ENCODE measurements at regions not wholly inside any gene's neighbourhood (a gene's known extent, or its start where the extent isn't known, plus 50 kb on each side); places are given as distances from the start of the nearest gene placed in this dataset.

- no peak overlapping the region for H3K4me3 ChIP-seq (ENCODE audit: low read length)
- H4K20me1 ChIP-seq (ENCODE audit: control insufficient read depth, insufficient read depth, low read depth, low read length), result no peaks in the 10 kb centered on the region
- H3K4me1 ChIP-seq (ENCODE audit: control insufficient read depth, low read length), result no peaks in the 10 kb centered on the region
- H3K9me3 ChIP-seq (ENCODE audit: control insufficient read depth, insufficient read depth, low read length), result no peaks in the 10 kb centered on the region
- H3F3A ChIP-seq (ENCODE audit: control insufficient read depth, insufficient read depth), result no peaks in the 10 kb centered on the region
- TF ChIP-seq CTCF (IDR thresholded peaks at IDR 0.05; ENCODE audit: low read depth, low read length, poor library complexity, severe bottlenecking) (no peak), EZH2phosphoT487 (IDR thresholded peaks at IDR 0.05; ENCODE audit: borderline replicate concordance, low read length) (no peak)
- H3K4me2 ChIP-seq (ENCODE audit: low read length), result no peak overlapping the region
- H3K9me2 ChIP-seq (replicated peaks; ENCODE audit: control insufficient read depth, low read length), result no peaks in the 10 kb centered on the region
- no peaks in the 10 kb centered on the region for H3K36me3 ChIP-seq (ENCODE audit: control insufficient read depth, low read length)
- no peaks in the 10 kb centered on the region for H3K79me2 ChIP-seq (ENCODE audit: control insufficient read depth, low read length)
- H3K27me3 ChIP-seq (ENCODE audit: control insufficient read depth, low read length), result no peaks in the 10 kb centered on the region
- no peak overlapping the region for H3K27ac ChIP-seq (ENCODE audit: low read depth, low read length)
Measured at GRCh38 chr17:63153488-63153887, 187.5 kb downstream of the TANC2 start.

- Histone ChIP-seq H3K9me3 (ENCODE audit: control insufficient read depth, insufficient read depth, low read length) (no peaks in the 10 kb centered on the region), H3K79me2 (ENCODE audit: control insufficient read depth, low read length) (no peaks in the 10 kb centered on the region), H3K27me3 (ENCODE audit: control insufficient read depth, low read length) (no peaks in the 10 kb centered on the region), H3K36me3 (ENCODE audit: control insufficient read depth, low read length) (no peaks in the 10 kb centered on the region), H3K4me3 (ENCODE audit: low read length) (no peak overlapping the region), H3K27ac (ENCODE audit: low read depth, low read length) (no peak overlapping the region), H4K20me1 (ENCODE audit: control insufficient read depth, insufficient read depth, low read depth, low read length) (no peaks in the 10 kb centered on the region), H3K4me2 (ENCODE audit: low read length) (no peak overlapping the region), H3F3A (ENCODE audit: control insufficient read depth, insufficient read depth) (no peaks in the 10 kb centered on the region), H3K9me2 (replicated peaks; ENCODE audit: control insufficient read depth, low read length) (no peaks in the 10 kb centered on the region), H3K4me1 (ENCODE audit: control insufficient read depth, low read length) (no peaks in the 10 kb centered on the region)
- no peak for TF ChIP-seq CTCF (IDR thresholded peaks at IDR 0.05; ENCODE audit: low read depth, low read length, poor library complexity, severe bottlenecking)
- no peak for TF ChIP-seq EZH2phosphoT487 (IDR thresholded peaks at IDR 0.05; ENCODE audit: borderline replicate concordance, low read length)
Measured at GRCh38 chr17:63154586-63155244, 188.7 kb downstream of the TANC2 start.

DNA sequence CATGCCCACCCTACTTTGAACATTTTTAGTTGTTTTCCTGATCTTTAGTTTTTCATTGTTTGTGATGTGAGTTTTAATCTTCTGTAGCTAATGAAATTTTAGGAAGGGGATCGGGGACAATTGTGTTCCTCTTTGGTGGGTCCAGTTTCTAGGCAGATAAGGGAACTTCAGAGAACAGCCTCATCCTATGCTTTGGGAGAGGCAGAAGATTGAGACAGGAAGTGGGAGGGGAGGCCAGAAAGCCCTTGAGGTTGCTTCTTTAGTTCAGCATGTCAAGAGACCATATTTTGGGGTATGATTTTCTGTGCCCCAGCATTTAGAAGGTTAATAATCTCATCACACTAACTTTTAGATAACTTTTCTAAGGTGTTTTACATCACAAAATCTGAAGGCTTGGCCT lies 191.0 kb downstream of the TANC2 start:
- Histone ChIP-seq H3K36me3 (ENCODE audit: control insufficient read depth, low read length) (no peaks in the 10 kb centered on the region), H4K20me1 (ENCODE audit: control insufficient read depth, insufficient read depth, low read depth, low read length) (no peaks in the 10 kb centered on the region), H3K9me3 (ENCODE audit: control insufficient read depth, insufficient read depth, low read length) (no peaks in the 10 kb centered on the region), H3K9me2 (replicated peaks; ENCODE audit: control insufficient read depth, low read length) (no peaks in the 10 kb centered on the region), H3K27me3 (ENCODE audit: control insufficient read depth, low read length) (no peaks in the 10 kb centered on the region; the same call in 1 of the 2 replicates), H3K4me2 (ENCODE audit: low read length) (no peak overlapping the region), H3K4me1 (ENCODE audit: control insufficient read depth, low read length) (no peaks in the 10 kb centered on the region), H3K4me3 (ENCODE audit: low read length) (no peak overlapping the region), H3F3A (ENCODE audit: control insufficient read depth, insufficient read depth) (no peaks in the 10 kb centered on the region), H3K79me2 (ENCODE audit: control insufficient read depth, low read length) (no peaks in the 10 kb centered on the region), H3K27ac (ENCODE audit: low read depth, low read length) (no peak overlapping the region)
- TF ChIP-seq CTCF (IDR thresholded peaks at IDR 0.05; ENCODE audit: low read depth, low read length, poor library complexity, severe bottlenecking), result no peak
- no peak for TF ChIP-seq EZH2phosphoT487 (IDR thresholded peaks at IDR 0.05; ENCODE audit: borderline replicate concordance, low read length)
